ENCODE measurements at regions not wholly inside any gene's neighbourhood (a gene's known extent, or its start where the extent isn't known, plus 50 kb on each side); places are given as distances from the start of the nearest gene placed in this dataset.

- TF ChIP-seq CTCF (IDR thresholded peaks at IDR 0.05; ENCODE audit: insufficient read depth, low read length, poor library complexity, severe bottlenecking) (no peak), EZH2phosphoT487 (conservative IDR thresholded peaks at IDR 0.05; ENCODE audit: low read length) (no peak)
These were observed 137.6 kb upstream of the TMEM72 start for GRCh38 chr10:44773565-44773964.
